ENCODE measurements at regions not wholly inside any gene's neighbourhood (a gene's known extent, or its start where the extent isn't known, plus 50 kb on each side); places are given as distances from the start of the nearest gene placed in this dataset.

DNA sequence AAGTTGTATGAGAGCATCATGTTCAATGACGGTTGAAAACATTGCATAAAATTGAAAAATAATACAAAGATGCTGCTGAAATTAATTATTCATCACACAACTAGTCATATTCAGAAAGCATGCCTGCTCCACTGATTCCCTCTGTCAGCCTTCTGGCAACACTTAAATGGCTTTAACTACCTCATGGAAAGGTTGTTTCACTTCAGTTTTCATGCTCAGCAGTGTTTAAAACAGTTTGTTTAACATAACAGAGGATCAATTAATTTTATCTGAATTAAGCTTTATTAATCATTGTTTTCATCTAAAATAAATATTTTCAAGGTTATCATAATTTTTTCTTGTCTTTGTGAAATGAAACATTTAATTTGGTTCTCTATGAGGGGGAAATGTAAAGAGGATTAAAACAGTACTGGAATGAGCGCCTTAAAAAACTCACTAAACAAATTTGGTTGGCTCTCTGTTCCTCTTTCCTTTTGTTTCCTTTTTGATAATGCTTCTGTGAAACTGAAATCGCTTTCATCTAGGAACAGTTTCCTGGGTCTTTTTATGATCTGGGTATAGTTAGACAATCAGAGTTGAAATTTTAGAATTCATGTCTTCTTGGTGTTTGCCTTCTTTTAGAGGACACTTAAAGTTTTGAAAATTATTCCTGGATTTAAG is 427.4 kb downstream of the SH2D4B start:
- TF ChIP-seq, protein P1, sequence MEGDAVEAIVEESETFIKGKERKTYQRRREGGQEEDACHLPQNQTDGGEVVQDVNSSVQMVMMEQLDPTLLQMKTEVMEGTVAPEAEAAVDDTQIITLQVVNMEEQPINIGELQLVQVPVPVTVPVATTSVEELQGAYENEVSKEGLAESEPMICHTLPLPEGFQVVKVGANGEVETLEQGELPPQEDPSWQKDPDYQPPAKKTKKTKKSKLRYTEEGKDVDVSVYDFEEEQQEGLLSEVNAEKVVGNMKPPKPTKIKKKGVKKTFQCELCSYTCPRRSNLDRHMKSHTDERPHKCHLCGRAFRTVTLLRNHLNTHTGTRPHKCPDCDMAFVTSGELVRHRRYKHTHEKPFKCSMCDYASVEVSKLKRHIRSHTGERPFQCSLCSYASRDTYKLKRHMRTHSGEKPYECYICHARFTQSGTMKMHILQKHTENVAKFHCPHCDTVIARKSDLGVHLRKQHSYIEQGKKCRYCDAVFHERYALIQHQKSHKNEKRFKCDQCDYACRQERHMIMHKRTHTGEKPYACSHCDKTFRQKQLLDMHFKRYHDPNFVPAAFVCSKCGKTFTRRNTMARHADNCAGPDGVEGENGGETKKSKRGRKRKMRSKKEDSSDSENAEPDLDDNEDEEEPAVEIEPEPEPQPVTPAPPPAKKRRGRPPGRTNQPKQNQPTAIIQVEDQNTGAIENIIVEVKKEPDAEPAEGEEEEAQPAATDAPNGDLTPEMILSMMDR (IDR thresholded peaks at IDR 0.05; ENCODE audit: borderline replicate concordance, extremely low read depth, low read length, poor library complexity, severe bottlenecking), result no peak
- no peak for TF ChIP-seq EZH2 (IDR thresholded peaks at IDR 0.05; ENCODE audit: borderline replicate concordance, low read depth, low read length, severe bottlenecking)
